ENCODE measurements at regions not wholly inside any gene's neighbourhood (a gene's known extent, or its start where the extent isn't known, plus 50 kb on each side); places are given as distances from the start of the nearest gene placed in this dataset.

DNA sequence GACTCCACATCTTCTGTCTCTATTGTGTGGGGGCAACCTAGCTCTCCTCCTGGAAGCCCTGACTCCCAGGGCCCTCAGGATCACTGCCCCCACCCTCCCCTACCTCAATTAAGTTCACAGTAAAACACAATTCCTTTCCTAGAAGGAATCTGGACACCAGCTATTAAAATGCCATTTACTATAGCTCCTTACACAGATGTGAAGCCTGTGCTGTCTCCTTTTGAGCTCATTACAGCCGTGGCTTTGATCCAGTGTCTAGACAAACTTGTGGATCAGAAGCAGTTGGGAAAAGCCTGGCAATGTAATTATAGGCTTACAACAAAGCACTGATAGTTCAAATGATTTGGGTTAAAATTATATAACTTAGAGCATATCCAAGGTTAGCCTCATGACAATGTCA is 107.0 kb upstream of the SMIM23 start:
- no peak overlapping the region for H2AK5ac ChIP-seq (ENCODE audit: low read depth, low read length)
- H3K56ac ChIP-seq (replicated peaks; ENCODE audit: insufficient read length, low read depth, low read length) = no peak overlapping the region
- H2BK120ac ChIP-seq (replicated peaks; ENCODE audit: low read depth, low read length) = no peak overlapping the region
- no peak overlapping the region for H3K4me2 ChIP-seq (ENCODE audit: insufficient read depth in 1 of 2, low read depth in 2 of 2, low read length in 2 of 2)
- H3K27ac ChIP-seq (ENCODE audit: low read depth, low read length) = no peak overlapping the region
- no peaks in the 10 kb centered on the region for H3K79me1 ChIP-seq (ENCODE audit: low read depth, low read length)
- H3K4ac ChIP-seq (replicated peaks; ENCODE audit: insufficient read length, low read depth, low read length) = no peak overlapping the region
- no peak overlapping the region for H2BK5ac ChIP-seq (ENCODE audit: low read depth, low read length)
- FAIRE-seq = no peak
- H4K5ac ChIP-seq (ENCODE audit: insufficient read length, low read depth, low read length) = no peak overlapping the region
- no peak for DNase-seq (ENCODE audit: low read depth in 1 of 2, low spot score in 2 of 2)
- no peak overlapping the region for H2BK20ac ChIP-seq (ENCODE audit: low read length)
- TF ChIP-seq SIN3A (conservative IDR thresholded peaks at IDR 0.05 in 1 of 2, IDR thresholded peaks at IDR 0.05 in 1 of 2; ENCODE audit: low read depth in 1 of 2, low read length in 2 of 2) = no peak
- ChIA-PET POLR2A (ENCODE audit: partially characterized antibody) (interaction anchor here (3.5 kb wide), 1 partner anchor 11 kb away, joined by 12 read pairs; no protein-coding TSS in a partner anchor), CTCF (ENCODE audit: partially characterized antibody) (interaction anchor here (1.1 to 1.6 kb wide), 6 partner anchors 11 to 66 kb away, joined by 3 to 5 read pairs (median 3); no protein-coding TSS in a partner anchor)
- H3K23ac ChIP-seq (ENCODE audit: insufficient read length) = no peak overlapping the region
- H3K4me1 ChIP-seq (replicated peaks in 1 of 4; ENCODE audit: control insufficient read depth in 3 of 4, insufficient read depth in 4 of 4, low read length in 3 of 4) = no peaks in the 10 kb centered on the region; a peak in 1 of 7 replicates
- no peak overlapping the region for H3K14ac ChIP-seq (ENCODE audit: insufficient read length)
- H3K4me3 ChIP-seq (ENCODE audit: extremely low read depth in 1 of 4, insufficient read depth in 2 of 4, low read depth in 3 of 4, low read length in 4 of 4) = no peak overlapping the region
- no peak overlapping the region for H4K91ac ChIP-seq (replicated peaks; ENCODE audit: insufficient read length, low read length)
- H3K79me2 ChIP-seq (ENCODE audit: control insufficient read depth in 1 of 2, insufficient read depth in 2 of 2, low read length in 2 of 2) = no peaks in the 10 kb centered on the region
- peaks cover 0 to 4% (median 1%) of the 10 kb centered on the region in 4 experiments; a peak in 2 of 7 replicates for H3K27me3 ChIP-seq (replicated peaks in 1 of 4; ENCODE audit: control insufficient read depth in 3 of 4, extremely low read depth in 1 of 4, insufficient read depth in 3 of 4, low read length in 3 of 4)
- H4K8ac ChIP-seq (ENCODE audit: extremely low read depth, insufficient read depth, low read length) = no peak overlapping the region
- H2BK12ac ChIP-seq (ENCODE audit: low read depth, low read length) = no peak overlapping the region
- no peaks in the 10 kb centered on the region for H4K20me1 ChIP-seq (replicated peaks in 1 of 2; ENCODE audit: control insufficient read depth in 1 of 2, insufficient read depth in 2 of 2, low read length in 2 of 2)
- H3K9me3 ChIP-seq (ENCODE audit: insufficient read depth in 2 of 2, low read depth in 1 of 2, low read length in 1 of 2) = no peaks in the 10 kb centered on the region
- no peaks in the 10 kb centered on the region for H3K36me3 ChIP-seq (ENCODE audit: control insufficient read depth in 2 of 4, insufficient read depth in 4 of 4, low read length in 3 of 4)
- H2BK15ac ChIP-seq (ENCODE audit: low read length) = no peak overlapping the region
- H3K9ac ChIP-seq (replicated peaks in 1 of 4; ENCODE audit: extremely low read depth in 1 of 4, low read depth in 3 of 4, low read length in 3 of 4) = no peak overlapping the region
- 100% methylated on average over 1 of the region's 1 CpG; no CpG with 5 or more reads in 1 of the 2 experiments for WGBS, 2 experiments (ENCODE audit: extremely low coverage in 1 of 2, insufficient coverage in 1 of 2, insufficient read length in 1 of 2, insufficient replicate concordance in 2 of 2, low coverage in 1 of 2, low lambda C conversion rate in 2 of 2, missing lambda C conversion rate in 1 of 2)
- no peak overlapping the region for H3K18ac ChIP-seq (ENCODE audit: extremely low read depth, low read length)
- no peak overlapping the region for H2AFZ ChIP-seq (ENCODE audit: low read length)
- H3K23me2 ChIP-seq (ENCODE audit: low read depth, low read length) = no peaks in the 10 kb centered on the region

All from H1 (cell line).